ENCODE measurements at regions not wholly inside any gene's neighbourhood (a gene's known extent, or its start where the extent isn't known, plus 50 kb on each side); places are given as distances from the start of the nearest gene placed in this dataset.

DNA sequence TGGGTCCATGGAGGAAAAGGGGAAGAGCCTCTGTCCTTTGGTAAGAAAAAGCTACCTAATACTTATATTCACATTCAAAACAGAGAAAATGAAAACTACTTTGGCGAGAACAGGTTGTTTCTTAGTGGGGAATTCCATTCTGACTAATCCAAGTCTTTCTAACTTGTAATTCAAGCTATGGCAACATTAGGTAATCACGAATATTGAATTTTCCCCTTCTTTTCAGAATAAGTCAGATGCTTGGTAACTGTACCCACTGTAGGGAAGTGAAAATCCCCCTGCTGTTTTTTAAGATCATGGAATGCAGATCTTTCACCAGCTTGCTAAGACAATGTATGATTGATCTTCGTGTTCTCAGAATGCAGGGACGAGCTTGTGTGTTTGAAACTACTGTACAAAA, 384.4 kb downstream of the TCERG1L start:
- TF ChIP-seq FOXM1 (IDR thresholded peaks at IDR 0.05; ENCODE audit: borderline replicate concordance), result no peak
- no peak for TF ChIP-seq SP1 (IDR thresholded peaks at IDR 0.05)
- no peak for TF ChIP-seq L3MBTL2 (conservative IDR thresholded peaks at IDR 0.05)
- TF ChIP-seq ZNF384 (IDR thresholded peaks at IDR 0.05), result no peak
- no peak for TF ChIP-seq FOXK2 (IDR thresholded peaks at IDR 0.05)
- no peak for TF ChIP-seq BHLHE40 (IDR thresholded peaks at IDR 0.05; ENCODE audit: borderline replicate concordance)
- no peak for TF ChIP-seq FOXA1 (IDR thresholded peaks at IDR 0.05)
- no peak for TF ChIP-seq SUZ12 (IDR thresholded peaks at IDR 0.05)

Measured in HEK293T (cell line).